ENCODE measurements at regions not wholly inside any gene's neighbourhood (a gene's known extent, or its start where the extent isn't known, plus 50 kb on each side); places are given as distances from the start of the nearest gene placed in this dataset.

DNA sequence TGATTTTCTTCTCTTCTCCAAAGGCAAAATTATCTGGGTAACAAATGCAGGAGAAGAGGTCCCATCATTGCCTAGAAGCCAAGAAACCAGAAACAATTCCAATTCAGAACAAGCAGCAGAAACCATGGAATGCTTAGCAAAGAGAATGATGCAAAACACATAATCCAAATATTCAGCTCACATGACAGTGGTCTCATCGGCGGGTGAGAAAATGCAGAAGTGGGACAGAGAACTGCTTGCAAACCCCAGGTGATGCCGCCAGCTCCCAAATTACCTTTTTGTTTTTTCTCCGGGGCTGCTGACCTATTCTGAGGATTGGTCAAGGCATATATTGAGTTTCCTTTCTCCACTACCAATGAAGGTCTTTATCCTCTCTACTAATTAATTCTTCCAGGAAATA, 99.7 kb downstream of the ZNF22 start:
- TF ChIP-seq CTCF (IDR thresholded peaks at IDR 0.05; ENCODE audit: insufficient read depth, low read length) (no peak), POLR2AphosphoS5 (IDR thresholded peaks at IDR 0.05; ENCODE audit: low read depth) (no peak), REST (IDR thresholded peaks at IDR 0.05; ENCODE audit: insufficient replicate concordance, low read depth) (no peak), GABPA (IDR thresholded peaks at IDR 0.05; ENCODE audit: low read depth) (no peak), SPI1 (IDR thresholded peaks at IDR 0.05; ENCODE audit: borderline replicate concordance, low read depth) (peak; percentile 75)

Measured in HL-60 (cell line).